OCI-LY3 (cell line): ENCODE measurements at regions not wholly inside any gene's neighbourhood (a gene's known extent, or its start where the extent isn't known, plus 50 kb on each side); places are given as distances from the start of the nearest gene placed in this dataset.

Experiments used
- H2AFZ ChIP-seq: fragments of 200-600, 300-600 bp; shearing (Covaris generic); 2 replicates; pipeline ENCODE4 v1.6.0; 2014; ENCODE audit warnings: antibody characterized with exemption, low read depth, low read length
- H3K27ac ChIP-seq: fragments of 200-600, 300-600 bp; sonication (generic); 2 replicates; pipeline ENCODE4 v1.5.1; 2014; ENCODE audit warnings: mild to moderate bottlenecking, low read length, moderate library complexity, mixed read lengths
- H3K27me3 ChIP-seq: fragments of 200-600, 300-600 bp; sonication (generic); 2 replicates; pipeline ENCODE4 v1.6.1; 2014; ENCODE audit warnings: low read depth, low read length, mixed read lengths
- H3K36me3 ChIP-seq: fragments of 200-600, 300-600 bp; sonication (generic); replicated peaks from 2 replicates; pipeline ENCODE3; 2014; ENCODE audit warnings: low read depth, low read length, mixed read lengths
- H3K4me1 ChIP-seq: fragments of 300-600, 200-600 bp; sonication (generic); 2 replicates; pipeline ENCODE4 v1.6.1; 2014; ENCODE audit warnings: low read length, mixed read lengths
- H3K4me2 ChIP-seq: fragments of 200-600, 300-600 bp; sonication (generic); 2 replicates; pipeline ENCODE4 v1.6.1; 2014; ENCODE audit warnings: low read length, mixed read lengths
- H3K4me3 ChIP-seq: fragments of 300-600, 200-600 bp; sonication (generic); 2 replicates; pipeline ENCODE4 v1.5.1; 2014; ENCODE audit warnings: antibody characterized with exemption, mild to moderate bottlenecking, low read length, moderate library complexity
- H3K79me2 ChIP-seq: fragments of 300-600, 200-600 bp; shearing (Covaris generic); 2 replicates; pipeline ENCODE4 v1.6.1; 2014; ENCODE audit warnings: mild to moderate bottlenecking, low read length, mixed read lengths
- H3K9ac ChIP-seq: fragments of 300-600, 200-600 bp; shearing (Covaris generic); 2 replicates; pipeline ENCODE4 v1.6.0; 2014; ENCODE audit warnings: mild to moderate bottlenecking, low read length, moderate library complexity
- H3K9me3 ChIP-seq: fragments of 200-600, 300-600 bp; shearing (Covaris generic); 2 replicates; pipeline ENCODE4 v1.6.1; 2014; ENCODE audit warnings: low read length, mixed read lengths; ENCODE audit not compliant: insufficient read depth
- H4K20me1 ChIP-seq: fragments of 200-600, 300-600 bp; sonication (generic); 2 replicates; pipeline ENCODE4 v1.6.1; 2016; ENCODE audit warnings: low read length, mixed read lengths; ENCODE audit not compliant: insufficient read depth
- EZH2phosphoT487 ChIP-seq: fragments of 200-600 bp; shearing (Covaris generic); IDR thresholded peaks from 2 replicates; pipeline ENCODE4 v1.6.1; 2018; ENCODE audit warnings: antibody characterized with exemption, mixed run types, low read depth
- TF ChIP-seq, protein P1 (sequence below): fragments of 200-600, 300-600 bp; sonication (generic); IDR thresholded peaks from 2 replicates; pipeline ENCODE4 v1.5.1; 2014; ENCODE audit warnings: antibody characterized with exemption, low read length, low read depth

DNA sequence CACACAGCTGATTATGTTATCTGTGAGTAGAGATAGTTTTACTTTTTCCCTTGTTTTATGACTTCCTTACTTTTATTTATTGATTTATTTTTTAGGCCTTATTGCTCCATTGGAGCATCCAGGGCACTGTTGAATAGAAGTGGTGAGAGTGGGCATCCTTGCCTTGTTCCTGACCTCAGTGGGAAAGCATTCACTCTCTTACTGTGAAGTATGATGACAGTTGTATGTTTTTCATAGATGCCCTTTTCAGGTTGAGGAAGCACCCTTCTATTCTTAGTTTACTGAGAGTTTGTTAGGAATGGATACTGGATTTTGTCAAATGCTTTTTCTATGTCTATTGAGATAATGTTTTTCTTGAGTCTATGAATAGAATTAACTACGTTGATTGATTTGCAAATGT lies 88.6 kb downstream of the XRCC2 start:
- Histone ChIP-seq H3K4me3 (no peak overlapping the region), H3K4me2 (no peak overlapping the region), H2AFZ (no peak overlapping the region), H3K4me1 (no peaks in the 10 kb centered on the region), H3K36me3 (no peaks in the 10 kb centered on the region), H3K9ac (no peak overlapping the region), H4K20me1 (no peaks in the 10 kb centered on the region), H3K27ac (no peak overlapping the region), H3K27me3 (no peaks in the 10 kb centered on the region), H3K9me3 (no peaks in the 10 kb centered on the region), H3K79me2 (no peaks in the 10 kb centered on the region)
- TF ChIP-seq, protein P1, sequence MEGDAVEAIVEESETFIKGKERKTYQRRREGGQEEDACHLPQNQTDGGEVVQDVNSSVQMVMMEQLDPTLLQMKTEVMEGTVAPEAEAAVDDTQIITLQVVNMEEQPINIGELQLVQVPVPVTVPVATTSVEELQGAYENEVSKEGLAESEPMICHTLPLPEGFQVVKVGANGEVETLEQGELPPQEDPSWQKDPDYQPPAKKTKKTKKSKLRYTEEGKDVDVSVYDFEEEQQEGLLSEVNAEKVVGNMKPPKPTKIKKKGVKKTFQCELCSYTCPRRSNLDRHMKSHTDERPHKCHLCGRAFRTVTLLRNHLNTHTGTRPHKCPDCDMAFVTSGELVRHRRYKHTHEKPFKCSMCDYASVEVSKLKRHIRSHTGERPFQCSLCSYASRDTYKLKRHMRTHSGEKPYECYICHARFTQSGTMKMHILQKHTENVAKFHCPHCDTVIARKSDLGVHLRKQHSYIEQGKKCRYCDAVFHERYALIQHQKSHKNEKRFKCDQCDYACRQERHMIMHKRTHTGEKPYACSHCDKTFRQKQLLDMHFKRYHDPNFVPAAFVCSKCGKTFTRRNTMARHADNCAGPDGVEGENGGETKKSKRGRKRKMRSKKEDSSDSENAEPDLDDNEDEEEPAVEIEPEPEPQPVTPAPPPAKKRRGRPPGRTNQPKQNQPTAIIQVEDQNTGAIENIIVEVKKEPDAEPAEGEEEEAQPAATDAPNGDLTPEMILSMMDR: no peak
- TF ChIP-seq EZH2phosphoT487: no peak

DNA sequence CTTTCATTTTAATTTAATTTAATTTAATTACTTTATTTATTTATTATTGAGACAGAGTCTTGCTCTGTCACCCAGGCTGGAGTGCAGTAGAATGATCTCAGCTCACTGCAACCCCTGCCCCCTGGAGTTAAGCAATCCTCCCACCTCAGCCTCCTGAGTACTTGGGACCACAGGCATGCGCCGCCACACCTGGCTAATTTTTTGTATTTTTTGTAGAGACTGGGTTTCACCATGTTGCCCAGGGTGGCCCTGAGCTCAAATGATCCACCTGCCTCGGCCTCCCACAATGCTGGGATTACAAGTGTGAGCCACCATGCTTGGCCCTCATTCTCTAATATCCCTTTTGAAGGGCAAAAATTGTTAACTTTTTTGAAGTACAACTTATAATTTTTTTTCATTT lies 92.9 kb downstream of the XRCC2 start:
- Histone ChIP-seq H3K27me3 (no peaks in the 10 kb centered on the region), H3K4me1 (no peaks in the 10 kb centered on the region), H3K9me3 (no peaks in the 10 kb centered on the region), H2AFZ (no peak overlapping the region), H3K36me3 (no peaks in the 10 kb centered on the region), H4K20me1 (no peaks in the 10 kb centered on the region), H3K4me2 (no peak overlapping the region), H3K9ac (no peak overlapping the region), H3K4me3 (no peak overlapping the region), H3K27ac (no peak overlapping the region), H3K79me2 (no peaks in the 10 kb centered on the region)
- TF ChIP-seq, protein P1: no peak
- no peak for TF ChIP-seq EZH2phosphoT487

DNA sequence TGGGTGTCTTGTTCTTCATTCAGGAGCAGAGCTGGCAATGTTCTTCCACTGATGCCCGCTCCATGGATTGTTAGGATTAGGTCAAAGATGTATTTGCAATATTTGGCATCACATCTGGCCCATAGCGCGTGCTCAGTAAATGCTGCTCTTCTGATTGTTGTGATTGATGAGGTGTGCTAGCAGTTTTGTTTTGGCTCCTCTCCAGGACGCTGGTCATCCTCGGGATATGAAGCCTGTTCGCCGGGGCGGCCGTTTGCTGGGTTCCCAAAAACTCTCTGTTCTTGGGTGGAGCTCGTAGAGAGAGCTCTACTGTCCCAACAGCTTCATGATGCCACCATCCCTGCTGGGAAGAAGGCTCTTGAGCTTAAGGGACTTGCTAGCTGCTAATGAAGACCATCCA lies 96.9 kb downstream of the XRCC2 start:
- Histone ChIP-seq H3K9me3 (no peaks in the 10 kb centered on the region), H3K79me2 (no peaks in the 10 kb centered on the region), H3K9ac (no peak overlapping the region), H3K4me1 (peaks cover 16% of the 10 kb centered on the region), H3K27ac (no peak overlapping the region), H2AFZ (no peak overlapping the region), H4K20me1 (no peaks in the 10 kb centered on the region), H3K4me2 (no peak overlapping the region), H3K36me3 (no peaks in the 10 kb centered on the region), H3K27me3 (no peaks in the 10 kb centered on the region), H3K4me3 (no peak overlapping the region)
- TF ChIP-seq, protein P1: no peak
- no peak for TF ChIP-seq EZH2phosphoT487

DNA sequence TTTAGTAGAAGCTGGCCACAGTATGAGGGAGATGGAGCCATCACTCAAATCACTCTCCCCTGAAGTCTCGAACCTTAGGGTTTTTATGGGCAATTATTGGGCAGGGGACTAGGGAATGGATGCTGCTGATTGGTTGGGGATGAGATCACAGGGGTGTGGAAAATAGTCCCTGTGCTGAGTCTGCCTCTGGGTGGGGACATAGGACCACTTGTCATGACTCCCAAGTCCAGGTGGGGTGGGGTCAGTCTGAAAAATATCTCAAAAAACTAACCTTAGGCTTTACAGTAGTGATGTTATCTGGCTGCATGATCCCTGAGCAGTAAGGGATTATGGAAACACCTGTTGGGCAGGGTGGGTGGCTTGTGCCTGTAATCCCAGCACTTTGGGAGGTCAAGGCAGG lies 98.6 kb downstream of the XRCC2 start:
- Histone ChIP-seq H2AFZ (no peak overlapping the region), H3K4me1 (peaks cover 16% of the 10 kb centered on the region), H3K27ac (no peak overlapping the region), H3K79me2 (no peaks in the 10 kb centered on the region), H3K9me3 (no peaks in the 10 kb centered on the region), H3K4me2 (no peak overlapping the region), H3K36me3 (no peaks in the 10 kb centered on the region), H3K9ac (no peak overlapping the region), H3K27me3 (no peaks in the 10 kb centered on the region), H4K20me1 (no peaks in the 10 kb centered on the region), H3K4me3 (no peak overlapping the region)
- TF ChIP-seq EZH2phosphoT487: no peak
- TF ChIP-seq, protein P1: no peak
